ENCODE measurements at regions not wholly inside any gene's neighbourhood (a gene's known extent, or its start where the extent isn't known, plus 50 kb on each side); places are given as distances from the start of the nearest gene placed in this dataset.
"Not testable (repeated sequence)": the region's sequence is repeated elsewhere in the genome, so short reads cannot be mapped to it uniquely, and the experiment has no call there.

DNA sequence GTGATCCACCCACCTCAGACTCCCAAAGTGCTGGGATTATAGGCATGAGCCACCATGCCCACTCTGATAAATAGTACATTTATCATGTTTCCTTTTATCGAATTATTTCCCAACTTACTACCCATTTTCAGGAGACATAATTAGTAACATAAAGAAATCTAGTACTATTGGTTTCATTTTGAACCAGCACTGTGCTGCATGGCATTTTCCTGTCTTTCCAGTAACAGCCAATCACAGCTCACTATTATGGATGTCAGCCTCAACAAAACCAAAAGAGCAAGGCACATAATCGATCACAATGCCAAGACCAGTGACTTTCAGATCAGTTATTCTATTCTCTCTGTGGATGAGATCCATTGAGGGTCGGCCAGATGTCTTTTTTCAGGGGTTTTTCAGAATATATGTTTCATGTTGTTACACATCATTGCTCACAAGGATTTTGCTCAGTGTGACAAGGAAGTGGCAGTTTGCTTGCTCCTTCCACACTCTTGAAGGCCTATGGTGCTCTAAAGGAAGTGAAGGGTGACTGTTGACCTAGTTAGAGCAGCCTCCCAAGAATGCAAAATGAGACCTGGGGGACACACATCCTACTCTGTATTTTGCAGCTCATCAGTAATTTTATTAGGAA lies 233.4 kb downstream of the KCNRG start:
- H3K9me3 ChIP-seq (ENCODE audit: control insufficient read depth in 2 of 2, insufficient read depth in 1 of 2, low read depth in 1 of 2, low read length in 1 of 2): no peaks in the 10 kb centered on the region
- FAIRE-seq: no peak
- H3K4me1 ChIP-seq (ENCODE audit: control insufficient read depth in 3 of 3, insufficient read depth in 2 of 3, low read depth in 1 of 3, low read length in 2 of 3): peaks cover 0 to 2% (median 0%) of the 10 kb centered on the region in 3 donors
- no peak overlapping the region for H3K27ac ChIP-seq (ENCODE audit: low read depth in 1 of 3, low read length in 2 of 3)
- no peak overlapping the region for H3K4me3 ChIP-seq (ENCODE audit: low read depth in 1 of 3, low read length in 3 of 3)
- 63 to 86% (median 70%) methylated on average over 3 of the region's 3 CpGs for WGBS, 3 donors
- no peaks in the 10 kb centered on the region for H3K36me3 ChIP-seq (ENCODE audit: control insufficient read depth in 3 of 3, insufficient read depth in 2 of 3, low read depth in 1 of 3, low read length in 3 of 3)
- H3K27me3 ChIP-seq (ENCODE audit: control insufficient read depth in 3 of 3, insufficient read depth in 3 of 3, low read length in 3 of 3): no peaks in the 10 kb centered on the region
- DNase-seq: peak in 1 of 2 donors; percentile 27

DNA sequence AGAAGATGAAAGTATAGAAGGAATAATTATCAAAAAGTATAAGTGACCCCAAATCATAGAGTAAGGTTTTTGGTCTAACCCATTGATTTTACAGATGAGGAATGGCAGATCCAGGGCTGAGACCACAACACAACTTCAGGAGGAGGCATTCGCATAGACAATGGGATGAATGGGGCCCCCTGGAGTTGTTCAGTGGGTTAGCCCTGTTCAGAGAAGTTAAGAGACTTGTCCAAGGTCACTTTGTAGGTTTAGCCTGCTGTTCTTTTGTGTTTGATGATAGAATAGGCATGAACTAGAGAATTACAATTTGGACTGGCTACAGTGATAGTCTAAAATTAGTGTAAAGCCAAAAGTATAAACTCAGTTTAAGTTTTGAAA lies 233.9 kb downstream of the KCNRG start:
- Histone ChIP-seq H3K27ac (ENCODE audit: low read depth in 1 of 3, low read length in 2 of 3) (no peak overlapping the region), H3K36me3 (ENCODE audit: control insufficient read depth in 3 of 3, insufficient read depth in 2 of 3, low read depth in 1 of 3, low read length in 3 of 3) (no peaks in the 10 kb centered on the region), H3K4me1 (ENCODE audit: control insufficient read depth in 3 of 3, insufficient read depth in 2 of 3, low read depth in 1 of 3, low read length in 2 of 3) (peaks cover 0 to under 1% (median 0%) of the 10 kb centered on the region in 3 donors), H3K9me3 (ENCODE audit: control insufficient read depth in 2 of 2, insufficient read depth in 1 of 2, low read depth in 1 of 2, low read length in 1 of 2) (no peaks in the 10 kb centered on the region), H3K4me3 (ENCODE audit: low read depth in 1 of 3, low read length in 3 of 3) (no peak overlapping the region), H3K27me3 (ENCODE audit: control insufficient read depth in 3 of 3, insufficient read depth in 3 of 3, low read length in 3 of 3) (no peaks in the 10 kb centered on the region)
- no peak for DNase-seq
- 91 to 96% (median 92%) methylated on average over 1 of the region's 1 CpG for WGBS, 3 donors
- FAIRE-seq: no peak

DNA sequence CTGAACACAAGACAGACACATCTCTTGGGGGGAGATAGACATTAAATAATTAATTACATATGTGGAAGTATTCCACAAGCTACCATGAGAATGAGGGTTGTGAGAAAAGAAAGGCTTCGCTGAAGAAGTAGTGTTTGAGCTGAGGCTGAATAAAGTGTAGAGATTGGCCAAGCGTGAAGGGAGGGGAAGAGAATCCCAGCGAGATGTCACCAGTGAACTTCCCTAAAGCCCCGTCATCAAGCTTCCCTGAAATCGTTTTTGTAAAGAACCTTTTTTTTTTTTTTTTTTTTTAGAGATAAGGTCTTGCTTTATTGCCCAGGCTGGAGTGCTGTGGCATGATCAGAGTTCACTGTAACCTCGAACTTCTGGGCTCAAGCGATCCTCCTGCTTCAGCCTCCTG lies 235.2 kb downstream of the KCNRG start:
- Histone ChIP-seq H3K27me3 (ENCODE audit: control insufficient read depth in 3 of 3, insufficient read depth in 3 of 3, low read length in 3 of 3) (no peaks in the 10 kb centered on the region), H3K4me1 (ENCODE audit: control insufficient read depth in 3 of 3, insufficient read depth in 2 of 3, low read depth in 1 of 3, low read length in 2 of 3) (no peaks in the 10 kb centered on the region), H3K36me3 (ENCODE audit: control insufficient read depth in 3 of 3, insufficient read depth in 2 of 3, low read depth in 1 of 3, low read length in 3 of 3) (no peaks in the 10 kb centered on the region), H3K9me3 (ENCODE audit: control insufficient read depth in 2 of 2, insufficient read depth in 1 of 2, low read depth in 1 of 2, low read length in 1 of 2) (no peaks in the 10 kb centered on the region), H3K4me3 (ENCODE audit: low read depth in 1 of 3, low read length in 3 of 3) (no peak overlapping the region), H3K27ac (ENCODE audit: low read depth in 1 of 3, low read length in 2 of 3) (no peak overlapping the region)
- DNase-seq (no peak), FAIRE-seq (no peak)
- WGBS, 3 donors: 42 to 80% (median 60%) methylated on average over 7 of the region's 7 CpGs

DNA sequence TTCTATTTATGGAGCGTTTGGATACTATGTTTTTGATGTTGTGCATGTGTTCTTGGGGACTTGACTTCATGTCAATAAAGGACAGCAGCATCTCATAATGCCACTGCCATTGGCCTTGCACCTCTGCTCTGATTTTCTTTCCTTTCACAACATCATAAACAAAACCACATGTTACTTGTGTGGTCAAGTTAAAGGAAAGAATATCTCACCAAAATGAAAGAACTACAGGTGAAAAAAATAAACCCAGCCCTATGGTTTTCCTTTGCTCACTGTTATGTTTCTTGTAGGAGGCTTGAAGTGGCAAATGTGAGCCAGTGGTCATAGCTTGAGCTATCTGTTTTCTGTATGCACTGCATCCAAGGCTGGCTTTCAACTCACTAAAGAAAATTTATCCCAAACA lies 240.4 kb downstream of the KCNRG start:
- WGBS, 3 donors: 64 to 84% (median 77%) methylated on average over 1 of the region's 1 CpG
- Histone ChIP-seq H3K27ac (ENCODE audit: low read depth in 1 of 3, low read length in 2 of 3) (no peak overlapping the region), H3K4me1 (ENCODE audit: control insufficient read depth in 3 of 3, insufficient read depth in 2 of 3, low read depth in 1 of 3, low read length in 2 of 3) (no peaks in the 10 kb centered on the region), H3K27me3 (ENCODE audit: control insufficient read depth in 3 of 3, insufficient read depth in 3 of 3, low read length in 3 of 3) (no peaks in the 10 kb centered on the region), H3K36me3 (ENCODE audit: control insufficient read depth in 3 of 3, insufficient read depth in 2 of 3, low read depth in 1 of 3, low read length in 3 of 3) (no peaks in the 10 kb centered on the region), H3K9me3 (ENCODE audit: control insufficient read depth in 2 of 2, insufficient read depth in 1 of 2, low read depth in 1 of 2, low read length in 1 of 2) (no peaks in the 10 kb centered on the region), H3K4me3 (ENCODE audit: low read depth in 1 of 3, low read length in 3 of 3) (no peak overlapping the region)
- DNase-seq: peak in 1 of 2 donors; percentile 37
- no peak for FAIRE-seq

DNA sequence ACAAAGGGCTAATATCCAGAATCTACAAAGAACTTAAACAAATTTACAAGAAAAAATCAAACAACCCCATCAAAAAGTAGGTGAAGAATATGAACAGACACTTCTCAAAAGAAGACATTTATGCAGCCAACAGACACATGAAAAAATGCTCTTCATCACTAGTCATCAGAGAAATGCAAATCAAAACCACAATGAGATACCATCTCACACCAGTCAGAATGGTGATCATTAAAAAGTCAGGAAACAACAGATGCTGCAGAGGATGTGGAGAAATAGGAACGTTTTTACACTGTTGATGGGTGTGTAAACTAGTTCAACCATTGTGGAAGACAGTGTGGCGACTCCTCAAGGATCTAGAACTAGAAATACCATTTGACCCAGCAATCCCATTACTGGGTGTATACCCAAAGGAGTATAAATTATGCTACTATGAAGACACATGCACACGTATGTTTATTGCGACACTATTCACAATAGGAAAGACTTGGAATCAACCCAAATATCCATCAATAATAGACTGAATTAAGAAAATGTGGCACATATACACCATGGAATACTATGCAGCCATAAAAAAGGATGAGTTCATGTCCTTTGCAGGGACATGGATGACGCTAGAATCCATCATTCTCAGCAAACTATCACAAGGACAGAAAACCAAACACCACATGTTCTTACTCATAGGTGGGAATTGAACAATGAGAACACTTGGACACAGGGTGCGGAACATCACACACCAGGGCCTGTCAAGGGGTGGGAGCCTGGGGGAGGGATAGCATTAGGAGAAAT lies 241.5 kb downstream of the KCNRG start:
- not testable (repeated sequence) for H3K4me3 ChIP-seq (ENCODE audit: low read depth in 1 of 3, low read length in 3 of 3); H3K27ac ChIP-seq (ENCODE audit: low read depth in 1 of 3, low read length in 2 of 3); H3K27me3 ChIP-seq (ENCODE audit: control insufficient read depth in 3 of 3, insufficient read depth in 3 of 3, low read length in 3 of 3); FAIRE-seq; H3K4me1 ChIP-seq (ENCODE audit: control insufficient read depth in 3 of 3, insufficient read depth in 2 of 3, low read depth in 1 of 3, low read length in 2 of 3); DNase-seq; H3K9me3 ChIP-seq (ENCODE audit: control insufficient read depth in 2 of 2, insufficient read depth in 1 of 2, low read depth in 1 of 2, low read length in 1 of 2); H3K36me3 ChIP-seq (ENCODE audit: control insufficient read depth in 3 of 3, insufficient read depth in 2 of 3, low read depth in 1 of 3, low read length in 3 of 3)
- 80 to 88% (median 85%) methylated on average over 6 of the region's 6 CpGs for WGBS, 3 donors

DNA sequence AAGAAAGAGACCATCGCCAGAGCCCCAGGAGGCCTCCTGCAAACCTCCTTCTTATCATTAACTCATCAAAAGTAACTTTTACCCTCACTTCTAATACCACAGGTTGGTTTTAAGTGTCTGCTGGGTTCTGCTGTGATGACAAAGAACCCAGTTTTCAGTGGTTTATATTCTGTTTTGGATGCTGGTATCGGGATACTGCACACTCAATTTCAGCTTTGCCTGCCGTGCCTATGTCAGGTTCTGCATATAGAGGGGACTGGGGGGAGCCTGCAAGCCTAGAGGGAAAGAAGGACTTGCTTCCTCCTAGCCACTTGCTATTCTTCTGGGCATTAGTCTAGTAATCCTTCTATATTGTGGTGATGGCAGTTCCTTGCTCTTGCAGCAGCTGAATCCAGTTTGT lies 242.4 kb downstream of the KCNRG start:
- Histone ChIP-seq H3K27ac (ENCODE audit: low read depth in 1 of 3, low read length in 2 of 3) (peak overlapping the region in 1 of 3 donors; percentile 3), H3K36me3 (ENCODE audit: control insufficient read depth in 3 of 3, insufficient read depth in 2 of 3, low read depth in 1 of 3, low read length in 3 of 3) (no peaks in the 10 kb centered on the region), H3K9me3 (ENCODE audit: control insufficient read depth in 2 of 2, insufficient read depth in 1 of 2, low read depth in 1 of 2, low read length in 1 of 2) (no peaks in the 10 kb centered on the region), H3K4me3 (ENCODE audit: low read depth in 1 of 3, low read length in 3 of 3) (no peak overlapping the region), H3K27me3 (ENCODE audit: control insufficient read depth in 3 of 3, insufficient read depth in 3 of 3, low read length in 3 of 3) (no peaks in the 10 kb centered on the region), H3K4me1 (ENCODE audit: control insufficient read depth in 3 of 3, insufficient read depth in 2 of 3, low read depth in 1 of 3, low read length in 2 of 3) (no peaks in the 10 kb centered on the region)
- 57 to 81% (median 72%) methylated on average over 3 of the region's 3 CpGs for whole genome bisulfite sequencing, 3 donors
- FAIRE-seq (no peak), DNase-seq (no peak)

DNA sequence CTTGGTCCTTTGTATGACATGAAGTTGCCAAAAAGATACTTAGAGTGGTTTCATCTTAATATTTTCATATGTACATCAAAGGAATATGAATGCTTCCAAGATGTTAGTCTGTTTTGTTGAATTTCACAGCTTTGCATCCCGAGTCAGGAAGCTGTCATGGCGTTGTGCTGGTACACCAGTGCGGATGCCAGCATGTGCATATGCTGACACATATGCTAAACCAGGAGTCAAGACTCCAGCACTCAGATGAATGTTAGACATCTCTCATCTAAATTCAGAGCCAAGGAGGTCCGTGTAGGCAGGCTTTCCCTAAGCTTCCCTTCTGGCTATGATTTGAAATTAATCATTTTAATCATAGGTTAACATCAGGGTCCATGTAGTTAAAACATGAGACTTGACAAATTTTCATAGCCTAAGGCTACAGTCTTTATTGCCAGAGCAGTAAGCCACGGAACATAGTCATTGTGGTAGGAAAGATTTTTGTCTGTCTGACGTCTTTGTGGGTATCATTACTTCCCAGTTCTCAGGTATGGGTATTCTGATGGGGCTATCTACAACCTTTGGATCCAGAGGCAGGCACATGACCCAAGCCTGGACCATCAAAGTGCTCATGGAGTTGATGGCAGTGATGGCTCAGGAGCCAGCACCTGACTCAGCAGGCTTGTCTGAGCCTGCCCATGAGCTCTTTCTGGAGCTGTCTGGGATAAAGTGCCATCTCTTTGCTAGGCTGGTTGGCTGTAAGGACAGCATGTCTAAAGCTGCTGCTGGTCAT lies 246.1 kb downstream of the KCNRG start:
- H3K9me3 ChIP-seq (ENCODE audit: control insufficient read depth in 2 of 2, insufficient read depth in 1 of 2, low read depth in 1 of 2, low read length in 1 of 2): no peaks in the 10 kb centered on the region
- H3K4me1 ChIP-seq (ENCODE audit: control insufficient read depth in 3 of 3, insufficient read depth in 2 of 3, low read depth in 1 of 3, low read length in 2 of 3): no peaks in the 10 kb centered on the region
- H3K27me3 ChIP-seq (ENCODE audit: control insufficient read depth in 3 of 3, insufficient read depth in 3 of 3, low read length in 3 of 3): no peaks in the 10 kb centered on the region
- H3K4me3 ChIP-seq (ENCODE audit: low read depth in 1 of 3, low read length in 3 of 3): no peak overlapping the region
- FAIRE-seq (no peak), DNase-seq (no peak)
- 78 to 85% (median 79%) methylated on average over 6 of the region's 6 CpGs for WGBS, 3 donors
- H3K27ac ChIP-seq (ENCODE audit: low read depth in 1 of 3, low read length in 2 of 3): no peak overlapping the region
- no peaks in the 10 kb centered on the region for H3K36me3 ChIP-seq (ENCODE audit: control insufficient read depth in 3 of 3, insufficient read depth in 2 of 3, low read depth in 1 of 3, low read length in 3 of 3)

DNA sequence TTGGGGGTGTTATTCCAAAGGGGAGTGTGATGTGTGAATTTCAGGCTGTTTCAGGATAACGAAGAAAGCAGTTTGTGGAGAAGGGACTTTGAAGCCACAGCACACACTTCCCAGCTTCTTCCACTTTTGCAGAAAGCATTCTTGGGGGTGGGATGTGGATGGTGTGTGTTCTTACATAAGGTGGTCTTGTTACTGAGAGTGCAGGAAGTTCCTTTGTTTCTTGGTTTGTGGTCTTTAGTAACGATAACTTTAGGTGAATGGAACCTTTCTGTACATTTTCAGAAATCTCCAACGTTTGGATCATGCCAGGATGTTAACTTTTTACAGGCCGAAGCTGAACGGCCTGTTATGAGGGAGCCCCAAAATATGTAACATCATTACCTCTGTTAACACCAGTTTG lies 251.8 kb downstream of the KCNRG start:
- no peak overlapping the region for H3K4me3 ChIP-seq (ENCODE audit: low read depth in 1 of 3, low read length in 3 of 3)
- no peak overlapping the region for H3K27ac ChIP-seq (ENCODE audit: low read depth in 1 of 3, low read length in 2 of 3)
- FAIRE-seq: no peak
- no peaks in the 10 kb centered on the region for H3K4me1 ChIP-seq (ENCODE audit: control insufficient read depth in 3 of 3, insufficient read depth in 2 of 3, low read depth in 1 of 3, low read length in 2 of 3)
- no peaks in the 10 kb centered on the region for H3K36me3 ChIP-seq (ENCODE audit: control insufficient read depth in 3 of 3, insufficient read depth in 2 of 3, low read depth in 1 of 3, low read length in 3 of 3)
- DNase-seq: no peak
- 73 to 84% (median 76%) methylated on average over 5 of the region's 5 CpGs for WGBS, 3 donors
- H3K27me3 ChIP-seq (ENCODE audit: control insufficient read depth in 3 of 3, insufficient read depth in 3 of 3, low read length in 3 of 3): no peaks in the 10 kb centered on the region
- H3K9me3 ChIP-seq (ENCODE audit: control insufficient read depth in 2 of 2, insufficient read depth in 1 of 2, low read depth in 1 of 2, low read length in 1 of 2): no peaks in the 10 kb centered on the region
